ENCODE measurements at regions not wholly inside any gene's neighbourhood (a gene's known extent, or its start where the extent isn't known, plus 50 kb on each side); places are given as distances from the start of the nearest gene placed in this dataset.

- TF ChIP-seq ZSCAN4 (tag by site-specific recombination; IDR thresholded peaks at IDR 0.05) (no peak), ZNF169 (tag by site-specific recombination; IDR thresholded peaks at IDR 0.05) (no peak), CTCF (tag by site-specific recombination; IDR thresholded peaks at IDR 0.05) (no peak), REPIN1 (tag by site-specific recombination; IDR thresholded peaks at IDR 0.05; ENCODE audit: low read depth) (no peak)
Measured at GRCh38 chr6:1200409-1201101, 111.3 kb upstream of the FOXQ1 start (continued).

GRCh38 chr6:1200081-1200408, 111.9 kb upstream of the FOXQ1 start:
- no peak for TF ChIP-seq ZNF677 (tag by site-specific recombination; IDR thresholded peaks at IDR 0.05)
- TF ChIP-seq ZNF626 (tag by site-specific recombination; IDR thresholded peaks at IDR 0.05) = no peak
- TF ChIP-seq REPIN1 (tag by site-specific recombination; IDR thresholded peaks at IDR 0.05; ENCODE audit: low read depth) = no peak
- TF ChIP-seq ZNF423 (tag by site-specific recombination; IDR thresholded peaks at IDR 0.05) = no peak
- no peak for TF ChIP-seq ZNF561 (tag by site-specific recombination; IDR thresholded peaks at IDR 0.05; ENCODE audit: borderline replicate concordance)
- TF ChIP-seq ZNF37A (tag by site-specific recombination; IDR thresholded peaks at IDR 0.05) = no peak
- TF ChIP-seq ZNF692 (tag by site-specific recombination; IDR thresholded peaks at IDR 0.05) = no peak
- no peak for TF ChIP-seq ZFP69B (tag by site-specific recombination; IDR thresholded peaks at IDR 0.05)
- TF ChIP-seq ZNF768 (tag by site-specific recombination; IDR thresholded peaks at IDR 0.05) = no peak
- TF ChIP-seq ZNF488 (tag by site-specific recombination; IDR thresholded peaks at IDR 0.05) = no peak
- no peak for TF ChIP-seq ZNF398 (tag by site-specific recombination; IDR thresholded peaks at IDR 0.05)
- TF ChIP-seq ZNF157 (tag by site-specific recombination; IDR thresholded peaks at IDR 0.05) = no peak
- TF ChIP-seq PRDM10 (tag by site-specific recombination; IDR thresholded peaks at IDR 0.05) = no peak
- no peak for TF ChIP-seq ZNF580 (tag by site-specific recombination; IDR thresholded peaks at IDR 0.05)
- TF ChIP-seq GLIS1 (tag by site-specific recombination; IDR thresholded peaks at IDR 0.05) = no peak
- POLR2A ChIA-PET = no interaction called here
- H3K4me1 ChIP-seq (ENCODE audit: control insufficient read depth, insufficient read depth, low read length) = no peaks in the 10 kb centered on the region
- CTCF ChIA-PET = no interaction called here
- H3K27ac ChIP-seq (ENCODE audit: extremely low read depth, low read depth, low read length) = no peak overlapping the region
- no peaks in the 10 kb centered on the region for H3K36me3 ChIP-seq (ENCODE audit: control insufficient read depth in 2 of 2, insufficient read depth in 1 of 2, low read length in 2 of 2)
- no peaks in the 10 kb centered on the region for H3K9me3 ChIP-seq (ENCODE audit: control insufficient read depth, insufficient read depth, low read depth, low read length)
- no peak overlapping the region for H3K4me3 ChIP-seq (ENCODE audit: low read depth, low read length)
